H1 (cell line): ENCODE measurements at regions not wholly inside any gene's neighbourhood (a gene's known extent, or its start where the extent isn't known, plus 50 kb on each side); places are given as distances from the start of the nearest gene placed in this dataset.

Source experiments
- CTCF ChIA-PET: fragments of 300-600 bp; sonication (Branson Sonifier 250); formaldehyde crosslinking; loops from one replicate; lab custom pipeline; 2021; ENCODE audit not compliant: partially characterized antibody; lab: Charles Lee
- POLR2A ChIA-PET: fragments of 300-600 bp; sonication (Branson Sonifier 250); formaldehyde crosslinking; loops from one replicate; lab custom pipeline; 2021; ENCODE audit warnings: inconsistent platforms; ENCODE audit not compliant: partially characterized antibody; lab: Charles Lee
- DNase-seq, 2 experiments: peaks; one replicate each; pipeline versions ENCODE4 v3.0.0 to v3.0.0-alpha.2; 2010 to 2022; ENCODE audit warnings: low spot score in 2 of 2, low read depth in 1 of 2, mixed read lengths in 1 of 2
- FAIRE-seq: peaks from 2 replicates; lab custom pipeline; 2011; peaks lifted over from hg19 to GRCh38; lab: Jason Lieb, UNC
- H2AFZ ChIP-seq: 2 replicates; pipeline ENCODE4 v1.8.1; 2012; ENCODE audit warnings: low read length, inconsistent platforms
- H2AK5ac ChIP-seq: 2 replicates; pipeline ENCODE4 v1.6.1; 2013; ENCODE audit warnings: low read depth, low read length
- H2BK120ac ChIP-seq: replicated peaks from 2 replicates; pipeline ENCODE3; 2013; ENCODE audit warnings: low read depth, low read length, inconsistent platforms
- H2BK12ac ChIP-seq: 2 replicates; pipeline ENCODE4 v1.6.1; 2013; ENCODE audit warnings: low read depth, low read length
- H2BK15ac ChIP-seq: 2 replicates; pipeline ENCODE4 v1.6.1; 2013; ENCODE audit warnings: low read length
- H2BK20ac ChIP-seq: 2 replicates; pipeline ENCODE4 v1.6.1; 2013; ENCODE audit warnings: low read length
- H2BK5ac ChIP-seq: 2 replicates; pipeline ENCODE4 v1.6.1; 2013; ENCODE audit warnings: low read depth, low read length
- H3K14ac ChIP-seq: 2 replicates; pipeline ENCODE4 v1.6.1; 2013; ENCODE audit warnings: inconsistent platforms; ENCODE audit not compliant: insufficient read length
- H3K18ac ChIP-seq: 2 replicates; pipeline ENCODE4 v1.6.1; 2013; ENCODE audit warnings: low read length; ENCODE audit errors: extremely low read depth
- H3K23ac ChIP-seq: 2 replicates; pipeline ENCODE4 v1.6.1; 2013; ENCODE audit warnings: inconsistent platforms; ENCODE audit not compliant: insufficient read length
- H3K23me2 ChIP-seq: 2 replicates; pipeline ENCODE4 v1.6.1; 2013; ENCODE audit warnings: low read depth, low read length
- H3K27ac ChIP-seq: 2 replicates; pipeline ENCODE4 v1.6.1; 2011; ENCODE audit warnings: low read depth, low read length, inconsistent platforms
- H3K27me3 ChIP-seq, 4 experiments: replicated peaks in 1 of 4; 1 replicate in 1 of 4; 2 replicates in 3 of 4; pipeline versions ENCODE4 v1.6.1 to v1.8.1; 2011 to 2013; ENCODE audit warnings: low read length in 3 of 4, mild to moderate bottlenecking in 3 of 4, inconsistent platforms in 2 of 4, mixed read lengths in 2 of 4, moderate library complexity in 1 of 4; ENCODE audit not compliant: control insufficient read depth in 3 of 4, insufficient read depth in 3 of 4; ENCODE audit errors: extremely low read depth in 1 of 4
- H3K36me3 ChIP-seq, 4 experiments: 2 replicates each; pipeline versions ENCODE4 v1.6.1 to v1.8.1; 2011 to 2013; ENCODE audit warnings: mild to moderate bottlenecking in 4 of 4, low read length in 3 of 4, moderate library complexity in 2 of 4, control low read depth in 1 of 4, inconsistent platforms in 1 of 4; ENCODE audit not compliant: insufficient read depth in 4 of 4, control insufficient read depth in 2 of 4
- H3K4ac ChIP-seq: replicated peaks from 2 replicates; pipeline ENCODE3; 2013; ENCODE audit warnings: low read length, low read depth, mixed read lengths, inconsistent platforms; ENCODE audit not compliant: insufficient read length
- H3K4me1 ChIP-seq, 4 experiments: replicated peaks in 1 of 4; 1 replicate in 1 of 4; 2 replicates in 3 of 4; pipeline versions ENCODE4 v1.6.1 to v1.8.1; 2011 to 2013; ENCODE audit warnings: low read length in 3 of 4, inconsistent platforms in 2 of 4, mixed read lengths in 1 of 4; ENCODE audit not compliant: insufficient read depth in 4 of 4, control insufficient read depth in 3 of 4
- H3K4me2 ChIP-seq, 2 experiments: 2 replicates each; pipeline versions ENCODE4 v1.6.1 to v1.8.1; 2011 to 2013; ENCODE audit warnings: low read depth in 2 of 2, low read length in 2 of 2, control low read depth in 1 of 2, inconsistent platforms in 1 of 2, mild to moderate bottlenecking in 1 of 2; ENCODE audit not compliant: insufficient read depth in 1 of 2
- H3K4me3 ChIP-seq, 4 experiments: fragments of 200-600, 300-600 bp in 1 of 4; sonication (generic), shearing (Covaris generic), sonication (Bioruptor Twin) in 1 of 4; 2 replicates each; pipeline versions ENCODE4 v1.5.1 to v1.8.1; 2011 to 2016; ENCODE audit warnings: low read length in 4 of 4, low read depth in 3 of 4, control low read depth in 2 of 4, inconsistent platforms in 2 of 4, mild to moderate bottlenecking in 2 of 4, mixed read lengths in 1 of 4, moderate library complexity in 1 of 4; ENCODE audit not compliant: insufficient read depth in 2 of 4; ENCODE audit errors: extremely low read depth in 1 of 4
- H3K56ac ChIP-seq: replicated peaks from 2 replicates; pipeline ENCODE3; 2013; ENCODE audit warnings: low read depth, mild to moderate bottlenecking, mixed read lengths, low read length, inconsistent platforms; ENCODE audit not compliant: insufficient read length
- H3K79me1 ChIP-seq: 2 replicates; pipeline ENCODE4 v1.6.1; 2013; ENCODE audit warnings: low read depth, low read length, control low read depth
- H3K79me2 ChIP-seq, 2 experiments: 2 replicates each; pipeline versions ENCODE4 v1.6.1 to v1.8.1; 2012 to 2013; ENCODE audit warnings: low read length in 2 of 2, mild to moderate bottlenecking in 2 of 2, inconsistent platforms in 1 of 2; ENCODE audit not compliant: insufficient read depth in 2 of 2, control insufficient read depth in 1 of 2
- H3K9ac ChIP-seq, 4 experiments: replicated peaks in 1 of 4; 1 replicate in 1 of 4; 2 replicates in 3 of 4; pipeline versions ENCODE4 v1.6.1 to v1.8.1; 2011 to 2013; ENCODE audit warnings: low read depth in 3 of 4, low read length in 3 of 4, control low read depth in 2 of 4, mild to moderate bottlenecking in 2 of 4, moderate library complexity in 2 of 4, inconsistent platforms in 1 of 4; ENCODE audit errors: extremely low read depth in 1 of 4
- H3K9me3 ChIP-seq, 2 experiments: 2 replicates each; pipeline versions ENCODE4 v1.6.1 to v1.8.1; 2012 to 2013; ENCODE audit warnings: mild to moderate bottlenecking in 2 of 2, moderate library complexity in 2 of 2, control low read depth in 1 of 2, inconsistent platforms in 1 of 2, low read depth in 1 of 2, low read length in 1 of 2, mixed read lengths in 1 of 2; ENCODE audit not compliant: insufficient read depth in 2 of 2
- H4K20me1 ChIP-seq, 2 experiments: replicated peaks in 1 of 2; 2 replicates each; pipeline versions ENCODE3 to v1.8.1; 2011 to 2013; ENCODE audit warnings: inconsistent platforms in 2 of 2, low read length in 2 of 2, mild to moderate bottlenecking in 1 of 2; ENCODE audit not compliant: insufficient read depth in 2 of 2, control insufficient read depth in 1 of 2
- H4K5ac ChIP-seq: 2 replicates; pipeline ENCODE4 v1.6.1; 2013; ENCODE audit warnings: low read length, low read depth, mixed read lengths, inconsistent platforms; ENCODE audit not compliant: insufficient read length
- H4K8ac ChIP-seq: 2 replicates; pipeline ENCODE4 v1.8.0; 2013; ENCODE audit warnings: mild to moderate bottlenecking, moderate library complexity, low read length, inconsistent platforms; ENCODE audit not compliant: insufficient read depth; ENCODE audit errors: extremely low read depth
- H4K91ac ChIP-seq: replicated peaks from 2 replicates; pipeline ENCODE3; 2013; ENCODE audit warnings: low read length, mixed read lengths, inconsistent platforms; ENCODE audit not compliant: insufficient read length
- ASH2L ChIP-seq: fragments of 200-600, 300-600 bp; sonication (generic); IDR thresholded peaks from one replicate; pipeline ENCODE4 v1.7.1; 2017; ENCODE audit warnings: low read length
- BCL11A ChIP-seq, 2 experiments: IDR thresholded peaks; one replicate each; pipeline ENCODE4 v1.6.1; 2011; ENCODE audit warnings: low read depth in 2 of 2, low read length in 2 of 2, mild to moderate bottlenecking in 2 of 2
- CREB1 ChIP-seq: IDR thresholded peaks from 2 replicates; pipeline ENCODE4 v1.6.1; 2012; ENCODE audit warnings: inconsistent platforms
- KDM5A ChIP-seq: fragments of 200-600 bp; IDR thresholded peaks from 2 replicates; pipeline ENCODE4 v1.7.1; 2012; ENCODE audit warnings: mild to moderate bottlenecking, low read length, inconsistent platforms, mixed read lengths
- TAF1 ChIP-seq: IDR thresholded peaks from 2 replicates; pipeline ENCODE4 v1.6.1; 2011; ENCODE audit warnings: mild to moderate bottlenecking, low read depth, low read length
- YY1 ChIP-seq: IDR thresholded peaks from 2 replicates; pipeline ENCODE4 v1.6.1; 2011; ENCODE audit warnings: low read depth, mild to moderate bottlenecking, low read length
- WGBS, 2 experiments: shearing (Covaris generic) in 1 of 2; methylation state at CpG; one replicate each; pipeline versions ENCODE4 v1.1.6 to v1.1.7; 2013 to 2015; ENCODE audit warnings: low lambda C conversion rate in 2 of 2, mixed read lengths in 2 of 2, inconsistent platforms in 1 of 2, low coverage in 1 of 2, missing lambda C conversion rate in 1 of 2; ENCODE audit not compliant: insufficient replicate concordance in 2 of 2, insufficient coverage in 1 of 2, insufficient read length in 1 of 2; ENCODE audit errors: extremely low coverage in 1 of 2, missing lambda C conversion rate in 1 of 2; 5-methylcytosine and 5-hydroxymethylcytosine counted together

DNA sequence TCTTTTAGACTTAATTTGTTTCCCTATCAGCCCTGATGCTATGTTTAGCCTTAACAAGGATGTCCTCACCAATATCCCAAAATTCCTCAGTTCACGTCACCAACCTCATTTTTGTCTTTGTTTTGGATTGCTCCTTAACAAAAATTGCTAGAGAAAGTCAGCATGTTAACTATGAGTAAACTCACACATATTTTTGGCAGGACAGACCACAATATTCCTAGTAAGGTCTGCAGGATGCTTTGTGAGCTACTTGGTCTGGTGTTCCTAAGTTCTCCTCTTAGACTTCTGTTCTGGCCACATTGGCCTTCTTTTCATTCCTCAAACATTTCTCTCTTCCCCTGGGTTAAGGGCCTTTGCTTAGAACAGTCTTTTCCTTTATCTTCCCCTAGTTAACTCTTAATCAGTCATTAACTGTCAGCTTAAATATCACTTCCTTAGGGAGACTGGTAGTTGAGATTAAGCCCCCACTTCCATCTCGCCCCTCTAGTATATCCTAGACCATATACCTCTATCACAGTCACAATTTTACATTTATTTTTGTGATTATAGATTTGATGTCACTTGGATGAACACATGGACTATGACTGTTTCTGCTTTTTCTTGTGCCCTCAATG lies 116.2 kb downstream of the ADCYAP1 start:
- TF ChIP-seq ASH2L, result no peak
- TF ChIP-seq KDM5A, result no peak
- no peak for TF ChIP-seq YY1
- no peak for TF ChIP-seq CREB1
- TF ChIP-seq BCL11A (IDR thresholded peaks at IDR 0.05; ENCODE audit: low read depth in 2 of 2, low read length in 2 of 2), result no peak
- TF ChIP-seq TAF1, result no peak
- no peak overlapping the region for H2AFZ ChIP-seq
- no peaks in the 10 kb centered on the region for H3K79me2 ChIP-seq
- no peak overlapping the region for H3K4me2 ChIP-seq
- H3K27ac ChIP-seq, result no peak overlapping the region
- H2BK120ac ChIP-seq, result no peak overlapping the region
- no peak overlapping the region for H3K4ac ChIP-seq
- ChIA-PET CTCF (interaction anchor here (1.2 kb wide), 1 partner anchor 20 kb away, joined by 4 read pairs; no protein-coding TSS in a partner anchor), POLR2A (interaction anchor here (0.6 kb wide), 1 partner anchor 1979 kb away, joined by 3 read pairs; no protein-coding TSS in a partner anchor)
- no peak overlapping the region for H2BK5ac ChIP-seq
- H3K23ac ChIP-seq, result no peak overlapping the region
- H3K9me3 ChIP-seq, result no peaks in the 10 kb centered on the region
- H3K79me1 ChIP-seq, result peaks cover 2% of the 10 kb centered on the region
- no peak overlapping the region for H4K91ac ChIP-seq
- H4K20me1 ChIP-seq, result peaks cover 0 to 4% of the 10 kb centered on the region in 2 experiments
- no peak overlapping the region for H2BK20ac ChIP-seq
- H3K56ac ChIP-seq, result no peak overlapping the region
- no peak overlapping the region for H4K5ac ChIP-seq
- H2BK12ac ChIP-seq, result no peak overlapping the region
- FAIRE-seq (no peak), DNase-seq (no peak)
- no peaks in the 10 kb centered on the region for H3K23me2 ChIP-seq
- H3K36me3 ChIP-seq, result no peaks in the 10 kb centered on the region
- no peak overlapping the region for H3K9ac ChIP-seq
- no peak overlapping the region for H3K14ac ChIP-seq
- no peak overlapping the region for H2AK5ac ChIP-seq
- no peak overlapping the region for H3K4me3 ChIP-seq
- H2BK15ac ChIP-seq, result no peak overlapping the region
- H3K4me1 ChIP-seq, result peaks cover 0 to 12% (median 3%) of the 10 kb centered on the region in 4 experiments; a peak in 2 of 7 replicates
- H3K27me3 ChIP-seq, result peaks cover 0 to 3% (median 0%) of the 10 kb centered on the region in 4 experiments; a peak in 2 of 7 replicates
- H3K18ac ChIP-seq, result no peak overlapping the region
- no peak overlapping the region for H4K8ac ChIP-seq
- WGBS, 2 experiments, result 87% methylated on average over 2 of the region's 2 CpGs; no CpG with 5 or more reads in 1 of the 2 experiments
